GM23248 (cell line): ENCODE measurements at regions not wholly inside any gene's neighbourhood (a gene's known extent, or its start where the extent isn't known, plus 50 kb on each side); places are given as distances from the start of the nearest gene placed in this dataset.
A peak's percentile ranks its signal among the peaks of the same experiment; 100 is the strongest.
"Not testable (repeated sequence)": the region's sequence is repeated elsewhere in the genome, so short reads cannot be mapped to it uniquely, and the experiment has no call there.

Experiments used
- DNase-seq: peaks from one replicate; pipeline ENCODE4 v3.0.0-alpha.2; 2015
- H2AFZ ChIP-seq: fragments of 200-600 bp; sonication (generic); 2 replicates; pipeline ENCODE4 v1.6.1; 2016; ENCODE audit warnings: antibody characterized with exemption
- H3F3A ChIP-seq: fragments of 200-600 bp; sonication (generic); 2 replicates; pipeline ENCODE4 v1.6.1; 2016; ENCODE audit warnings: mild to moderate bottlenecking, antibody characterized with exemption, mixed run types; ENCODE audit not compliant: insufficient read depth
- H3K27ac ChIP-seq: fragments of 200-600 bp; sonication (generic); 2 replicates; pipeline ENCODE4 v1.5.1; 2016; ENCODE audit warnings: mild to moderate bottlenecking
- H3K27me3 ChIP-seq: fragments of 200-600 bp; sonication (generic); replicated peaks from 2 replicates; pipeline ENCODE4 v1.6.1; 2016; ENCODE audit warnings: mild to moderate bottlenecking; ENCODE audit not compliant: insufficient read depth
- H3K36me3 ChIP-seq: fragments of 200-600 bp; sonication (generic); 2 replicates; pipeline ENCODE4 v1.6.1; 2016; ENCODE audit warnings: low read depth, mild to moderate bottlenecking
- H3K4me1 ChIP-seq: fragments of 200-600 bp; sonication (generic); 2 replicates; pipeline ENCODE4 v1.6.1; 2016; ENCODE audit warnings: mild to moderate bottlenecking; ENCODE audit not compliant: insufficient read depth
- H3K4me2 ChIP-seq: fragments of 200-600 bp; sonication (generic); one replicate; pipeline ENCODE4 v1.6.1; 2016; ENCODE audit warnings: mild to moderate bottlenecking; ENCODE audit not compliant: unreplicated experiment
- H3K4me3 ChIP-seq: fragments of 200-600 bp; sonication (generic); 2 replicates; pipeline ENCODE4 v1.5.1; 2016; ENCODE audit warnings: mild to moderate bottlenecking
- H3K79me2 ChIP-seq: fragments of 200-600 bp; sonication (generic); 2 replicates; pipeline ENCODE4 v1.6.1; 2016; ENCODE audit warnings: mild to moderate bottlenecking; ENCODE audit not compliant: insufficient read depth
- H3K9ac ChIP-seq: fragments of 200-600 bp; sonication (generic); 2 replicates; pipeline ENCODE4 v1.6.1; 2016; ENCODE audit warnings: mild to moderate bottlenecking
- H3K9me2 ChIP-seq: fragments of 200-600 bp; sonication (generic); 2 replicates; pipeline ENCODE4 v1.6.1; 2016; ENCODE audit warnings: mixed run types, mild to moderate bottlenecking, moderate library complexity; ENCODE audit not compliant: insufficient read depth
- H3K9me3 ChIP-seq: fragments of 200-600 bp; sonication (generic); one replicate; pipeline ENCODE4 v1.6.1; 2017; ENCODE audit warnings: low read depth
- H4K20me1 ChIP-seq: fragments of 200-600 bp; sonication (generic); 2 replicates; pipeline ENCODE4 v1.6.0; 2016; ENCODE audit not compliant: insufficient read depth
- EZH2 ChIP-seq: fragments of 200-600 bp; sonication (generic); IDR thresholded peaks from 2 replicates; pipeline ENCODE4 v1.6.1; 2018; ENCODE audit warnings: antibody characterized with exemption, mild to moderate bottlenecking; ENCODE audit not compliant: insufficient read depth, poor library complexity, severe bottlenecking
- EZH2phosphoT487 ChIP-seq: fragments of 200-600 bp; sonication (generic); IDR thresholded peaks from 2 replicates; pipeline ENCODE4 v1.6.1; 2018; ENCODE audit warnings: antibody characterized with exemption, moderate library complexity, mild to moderate bottlenecking, low read depth; ENCODE audit not compliant: insufficient read depth
- WGBS, 2 experiments: methylation state at CpG; one replicate each; pipeline ENCODE4 v1.1.6; 2015 to 2017; ENCODE audit warnings: low lambda C conversion rate in 2 of 2, low coverage in 1 of 2; ENCODE audit errors: missing lambda C conversion rate in 2 of 2; 5-methylcytosine and 5-hydroxymethylcytosine counted together
- in situ Hi-C: fragments of 300-500 bp; cut with MboI; formaldehyde crosslinking; loops from 2 replicates; pipeline ENCODE4 v1.15.0; 2020

DNA sequence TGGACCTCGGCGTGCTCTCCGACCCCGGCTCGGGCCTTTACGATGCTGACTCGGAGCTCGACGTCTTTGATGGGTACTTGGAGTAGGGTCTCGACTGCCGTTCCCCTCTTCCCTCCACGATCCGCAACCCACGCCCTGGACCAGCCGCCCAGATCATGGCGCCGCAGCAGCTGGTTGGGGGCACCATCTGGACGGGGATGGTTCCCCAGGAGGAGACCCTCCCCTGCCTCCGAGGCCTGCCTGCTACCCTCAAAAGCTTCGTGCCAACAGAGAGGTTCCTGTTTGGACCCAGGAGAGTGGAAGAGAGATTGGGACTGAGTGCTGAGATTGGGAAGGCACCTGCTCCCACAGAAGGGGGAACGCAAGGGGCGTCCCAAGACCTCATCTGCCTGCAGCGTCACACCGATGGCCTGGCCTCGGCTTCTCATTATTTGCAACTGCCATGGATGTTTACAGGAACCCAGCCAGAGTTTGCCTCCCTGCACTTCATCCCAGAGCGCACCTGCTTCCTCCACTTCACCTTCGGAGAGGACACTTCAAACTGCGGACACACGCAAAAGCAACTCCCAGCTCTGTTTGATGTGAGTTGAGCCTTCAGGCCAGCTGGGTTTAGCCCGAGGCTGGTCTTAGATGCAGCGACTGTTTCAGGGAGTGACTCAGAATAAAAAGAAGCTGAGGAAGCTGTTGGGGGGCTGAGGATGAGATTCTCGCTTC, 58.9 kb downstream of the GOLGA6L7 start:
- Histone ChIP-seq H3K4me1 (peaks cover 11% of the 10 kb centered on the region), H3K27me3 (peaks cover 20% of the 10 kb centered on the region)
- H3K36me3 ChIP-seq, H3K4me3 ChIP-seq, H3K4me2 ChIP-seq, H3K27ac ChIP-seq, DNase-seq, H3K9ac ChIP-seq, H4K20me1 ChIP-seq, H3K9me3 ChIP-seq, H3K9me2 ChIP-seq, in situ Hi-C loops, H2AFZ ChIP-seq, H3F3A ChIP-seq, H3K79me2 ChIP-seq: not testable (repeated sequence)
- 50 to 55% methylated on average over 17 to 23 of the region's 32 CpGs for WGBS, 2 experiments

DNA sequence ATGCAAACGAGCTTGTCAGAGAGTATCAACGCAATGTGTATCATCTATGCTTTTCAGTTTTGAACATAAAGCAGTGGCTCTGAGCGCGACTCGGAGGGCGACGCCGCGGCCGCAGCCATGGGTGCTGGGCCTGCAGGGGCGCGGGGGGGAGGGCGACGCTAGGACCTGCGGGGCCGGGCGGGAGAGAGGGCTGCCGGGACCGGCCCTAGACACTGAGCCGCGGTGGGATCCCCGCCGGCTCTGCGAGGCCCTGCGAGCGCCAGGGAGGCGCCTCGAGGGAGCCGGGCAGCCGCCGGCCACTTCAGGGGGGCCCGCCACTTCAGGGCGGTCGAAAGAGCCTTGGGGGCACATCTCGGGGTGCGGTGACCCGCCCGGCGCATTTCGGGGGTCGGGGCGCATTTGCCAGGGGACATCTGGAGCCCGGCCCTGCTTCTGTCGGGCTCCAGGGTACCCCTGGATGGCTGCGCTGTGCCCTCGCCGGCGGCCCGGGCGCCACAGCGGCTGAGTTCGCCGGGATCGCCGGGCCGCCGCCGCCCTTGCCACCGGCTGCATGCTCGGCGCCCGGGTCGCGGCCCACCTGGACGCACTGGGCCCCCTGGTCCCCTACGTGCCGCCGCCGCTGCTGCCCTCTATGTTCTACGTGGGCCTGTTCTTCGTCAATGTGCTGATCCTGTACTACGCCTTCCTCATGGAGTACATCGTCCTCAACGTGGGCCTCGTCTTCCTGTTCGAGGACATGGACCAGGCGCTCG, 59.6 kb downstream of the GOLGA6L7 start:
- H3K79me2 ChIP-seq, H3K9ac ChIP-seq, H3K9me3 ChIP-seq, H3F3A ChIP-seq, H3K4me3 ChIP-seq, H3K27ac ChIP-seq, H3K4me2 ChIP-seq, in situ Hi-C loops, H3K36me3 ChIP-seq, H4K20me1 ChIP-seq, DNase-seq, H3K9me2 ChIP-seq: not testable (repeated sequence)
- H3K4me1 ChIP-seq = peaks cover 11% of the 10 kb centered on the region
- H3K27me3 ChIP-seq = peaks cover 20% of the 10 kb centered on the region
- peak; percentile 15 for TF ChIP-seq EZH2
- H2AFZ ChIP-seq = peak overlapping the region; percentile 53
- WGBS, 2 experiments = 4 to 7% methylated on average over 6 to 40 of the region's 78 CpGs

DNA sequence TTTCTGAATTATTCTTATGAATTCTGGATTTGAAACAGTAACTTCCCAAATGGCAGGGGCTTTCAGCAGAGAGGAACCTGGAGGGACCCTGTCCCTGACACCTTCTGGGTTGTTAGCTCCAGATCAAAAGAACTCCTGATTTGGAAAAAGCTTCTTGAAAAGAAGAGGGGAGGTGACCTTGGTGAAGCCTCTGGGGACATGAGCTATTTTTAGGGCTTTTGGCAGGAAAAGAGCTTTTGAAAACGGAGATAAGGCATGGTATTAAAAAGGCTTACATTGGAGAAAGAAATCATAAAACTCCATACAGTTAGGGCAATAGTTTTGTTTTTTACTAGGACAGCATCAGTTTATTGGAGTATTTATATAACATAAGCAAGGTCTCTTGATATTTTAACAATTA, 60.3 kb downstream of the GOLGA6L7 start:
- H3K4me3 ChIP-seq, in situ Hi-C loops, H3K9me3 ChIP-seq, H3F3A ChIP-seq, H3K27ac ChIP-seq, H3K9me2 ChIP-seq, H3K36me3 ChIP-seq, H4K20me1 ChIP-seq, H2AFZ ChIP-seq, DNase-seq, H3K9ac ChIP-seq, H3K4me2 ChIP-seq, H3K79me2 ChIP-seq: not testable (repeated sequence)
- Histone ChIP-seq H3K27me3 (peaks cover 20% of the 10 kb centered on the region), H3K4me1 (peaks cover 11% of the 10 kb centered on the region)
- 6 to 15% methylated on average over 1 of the region's 1 CpG for WGBS, 2 experiments

DNA sequence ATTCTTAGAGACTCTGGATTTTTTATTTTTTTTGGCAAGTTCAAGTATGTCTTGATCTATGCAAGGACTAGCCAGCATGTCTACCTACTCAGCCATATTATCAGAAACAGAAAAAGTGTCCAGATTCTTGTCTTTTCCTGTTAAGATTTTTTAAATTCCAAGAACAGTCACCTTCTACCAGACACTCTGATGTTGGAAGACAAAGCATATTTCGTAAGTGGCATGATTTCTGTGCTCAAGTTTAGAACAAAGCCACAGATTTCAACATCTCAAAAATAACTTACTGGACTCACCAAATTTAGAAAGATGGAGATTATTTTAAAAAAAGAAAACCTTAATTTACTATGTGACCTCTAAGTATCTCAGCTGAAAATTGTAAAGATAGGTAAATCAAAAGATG, 61.9 kb downstream of the GOLGA6L7 start:
- Histone ChIP-seq H3K9ac (no peak overlapping the region), H4K20me1 (no peaks in the 10 kb centered on the region), H3K27me3 (peaks cover 18% of the 10 kb centered on the region), H3K4me2 (peak overlapping the region; percentile 46), H3K9me3 (no peaks in the 10 kb centered on the region), H3K27ac (no peak overlapping the region), H3K4me3 (no peak overlapping the region), H2AFZ (no peak overlapping the region), H3F3A (no peaks in the 10 kb centered on the region), H3K36me3 (no peaks in the 10 kb centered on the region), H3K4me1 (peaks cover 11% of the 10 kb centered on the region), H3K9me2 (no peaks in the 10 kb centered on the region), H3K79me2 (no peaks in the 10 kb centered on the region)
- in situ Hi-C loops = no loop called here
- 14 to 23% methylated on average over 1 of the region's 1 CpG for WGBS, 2 experiments
- TF ChIP-seq EZH2phosphoT487 = no peak
- no peak for TF ChIP-seq EZH2
- peak; percentile 67 for DNase-seq

DNA sequence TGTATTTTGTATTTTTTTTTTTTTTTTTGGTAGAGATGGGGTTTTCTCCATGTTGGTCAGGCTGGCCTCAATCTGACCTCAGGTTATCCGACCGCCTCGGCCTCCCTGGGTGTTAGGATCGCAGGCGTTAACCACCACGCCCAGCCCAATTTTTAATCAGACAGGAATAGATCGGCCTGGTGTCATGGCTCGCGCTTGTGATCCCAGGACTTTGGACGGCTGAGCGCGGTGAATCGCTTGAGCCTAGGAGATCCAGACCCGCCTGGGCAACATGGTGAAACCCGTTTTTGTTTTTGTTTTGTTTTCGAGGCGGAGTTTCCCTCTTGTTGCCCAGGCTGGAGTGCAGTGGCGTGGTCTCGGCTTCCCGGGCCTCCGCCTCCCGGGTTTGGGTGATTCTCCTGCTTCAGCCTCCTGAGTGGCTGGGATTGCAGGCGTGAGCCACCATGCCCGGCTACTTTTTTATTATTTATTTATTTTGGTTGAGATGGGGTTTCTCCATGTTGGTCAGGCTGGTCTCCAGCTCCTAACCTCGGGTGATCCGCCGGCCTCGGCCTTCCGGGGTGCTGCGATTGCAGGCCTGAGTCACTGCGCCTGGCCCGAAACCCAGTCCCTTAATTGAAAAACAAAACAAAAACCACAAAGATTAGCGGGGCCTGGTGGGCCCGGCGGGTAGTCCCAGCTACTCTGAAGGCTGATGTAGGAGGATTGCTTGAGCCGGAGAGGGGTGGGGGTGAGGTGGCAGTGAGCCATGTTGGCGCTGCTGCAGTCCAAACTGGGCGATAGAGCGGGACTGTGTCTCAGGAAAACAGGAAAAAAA, 63.9 kb downstream of the GOLGA6L7 start:
- H3F3A ChIP-seq, H4K20me1 ChIP-seq, DNase-seq, H3K9me2 ChIP-seq, H3K9me3 ChIP-seq, H3K79me2 ChIP-seq, H3K9ac ChIP-seq, H3K27me3 ChIP-seq, in situ Hi-C loops, H2AFZ ChIP-seq, H3K36me3 ChIP-seq, H3K4me2 ChIP-seq, H3K27ac ChIP-seq, H3K4me3 ChIP-seq: not testable (repeated sequence)
- 84 to 85% methylated on average over 39 of the region's 39 CpGs for WGBS, 2 experiments
- H3K4me1 ChIP-seq = peaks cover 11% of the 10 kb centered on the region
